GM12865 (cell line): ENCODE measurements at regions not wholly inside any gene's neighbourhood (a gene's known extent, or its start where the extent isn't known, plus 50 kb on each side); places are given as distances from the start of the nearest gene placed in this dataset.

ENCODE experiments used
- DNase-seq: peaks from one replicate; pipeline ENCODE4 v3.0.0; 2010; ENCODE audit warnings: low read depth
- H3K4me3 ChIP-seq: 2 replicates; pipeline ENCODE4 v1.5.1; 2011; ENCODE audit warnings: mild to moderate bottlenecking, low read depth, low read length, control low read depth
- CTCF ChIP-seq: IDR thresholded peaks from 2 replicates; pipeline ENCODE4 v1.5.1; 2011; ENCODE audit warnings: low read length, control low read depth, low read depth, inconsistent platforms; ENCODE audit not compliant: insufficient read depth; ENCODE audit errors: missing control alignments

- DNase-seq, result no peak
- no peak for TF ChIP-seq CTCF
- H3K4me3 ChIP-seq, result no peak overlapping the region
These were observed 406.9 kb downstream of the NR2F2 start for GRCh38 chr15:96737408-96737807.

GRCh38 chr15:96746665-96747064 lies 416.2 kb downstream of the NR2F2 start:
- no peak for TF ChIP-seq CTCF
- no peak for DNase-seq
- H3K4me3 ChIP-seq, result no peak overlapping the region

GRCh38 chr15:96747291-96747690 lies 416.8 kb downstream of the NR2F2 start:
- DNase-seq, result no peak
- H3K4me3 ChIP-seq, result no peak overlapping the region
- TF ChIP-seq CTCF, result no peak

GRCh38 chr15:96750361-96750760 lies 419.9 kb downstream of the NR2F2 start:
- no peak for DNase-seq
- H3K4me3 ChIP-seq, result no peak overlapping the region
- no peak for TF ChIP-seq CTCF

GRCh38 chr15:96756146-96756545 lies 425.6 kb downstream of the NR2F2 start:
- DNase-seq, result no peak
- H3K4me3 ChIP-seq, result no peak overlapping the region
- TF ChIP-seq CTCF, result no peak

- no peak for TF ChIP-seq CTCF
- no peak for DNase-seq
- H3K4me3 ChIP-seq, result no peak overlapping the region
These were observed 426.2 kb downstream of the NR2F2 start for GRCh38 chr15:96756656-96757055.

- no peak for TF ChIP-seq CTCF
- no peak for DNase-seq
These were observed 432.1 kb downstream of the NR2F2 start for GRCh38 chr15:96762566-96762965.

More at GRCh38 chr15:96762566-96762965, 432.1 kb downstream of the NR2F2 start:
- no peak overlapping the region for H3K4me3 ChIP-seq
